B cell (primary cell): ENCODE measurements at regions not wholly inside any gene's neighbourhood (a gene's known extent, or its start where the extent isn't known, plus 50 kb on each side); places are given as distances from the start of the nearest gene placed in this dataset.

ENCODE experiments used
- EZH2 ChIP-seq: IDR thresholded peaks from 2 replicates; pipeline ENCODE4 v1.6.1; 2012; ENCODE audit warnings: borderline replicate concordance, low read depth, mild to moderate bottlenecking, moderate library complexity, low read length; ENCODE audit not compliant: insufficient read depth, poor library complexity, severe bottlenecking
- TF ChIP-seq, protein P1 (sequence below): fragments of 200-600 bp; IDR thresholded peaks from one replicate; pipeline ENCODE4 v1.8.0; 2022; ENCODE audit warnings: antibody characterized with exemption, mild to moderate bottlenecking

DNA sequence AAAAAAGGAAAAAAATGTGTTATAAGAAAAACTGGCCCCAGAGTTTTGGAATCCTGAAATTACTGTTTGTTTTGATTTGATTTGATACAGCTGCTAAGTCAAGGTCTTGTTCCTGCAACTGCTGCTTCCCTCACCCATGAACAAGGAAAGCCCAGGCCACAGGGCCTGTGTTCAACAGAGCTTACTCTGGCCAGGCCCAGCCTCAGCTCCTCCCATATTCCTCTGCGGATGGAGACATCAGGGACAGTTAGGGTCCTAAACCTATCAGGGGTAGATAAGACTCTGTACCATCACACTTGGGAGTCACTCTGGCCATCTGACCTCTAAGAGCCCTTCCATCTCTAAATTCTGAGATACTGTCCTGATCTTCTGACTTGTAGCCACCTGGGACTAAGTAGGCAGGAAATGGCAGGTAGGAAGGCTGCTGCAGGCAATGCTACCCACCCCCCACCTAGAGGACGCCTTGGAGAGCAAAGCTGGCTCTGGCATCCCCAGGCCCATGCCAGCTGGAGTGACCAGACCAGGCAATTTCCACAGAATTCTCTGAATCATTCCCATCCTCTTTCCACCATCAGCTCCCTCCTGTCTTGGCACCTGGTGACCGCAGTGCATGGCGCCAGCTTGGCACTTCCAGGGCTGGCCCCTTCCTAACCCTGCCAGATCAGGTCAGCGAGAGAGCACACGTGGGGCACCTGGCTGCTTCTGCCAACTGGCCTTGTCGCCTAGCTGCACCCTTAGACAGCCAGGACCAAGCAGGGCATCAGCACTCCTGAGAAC lies 58.0 kb upstream of the TMEM33 start:
- TF ChIP-seq, protein P1, sequence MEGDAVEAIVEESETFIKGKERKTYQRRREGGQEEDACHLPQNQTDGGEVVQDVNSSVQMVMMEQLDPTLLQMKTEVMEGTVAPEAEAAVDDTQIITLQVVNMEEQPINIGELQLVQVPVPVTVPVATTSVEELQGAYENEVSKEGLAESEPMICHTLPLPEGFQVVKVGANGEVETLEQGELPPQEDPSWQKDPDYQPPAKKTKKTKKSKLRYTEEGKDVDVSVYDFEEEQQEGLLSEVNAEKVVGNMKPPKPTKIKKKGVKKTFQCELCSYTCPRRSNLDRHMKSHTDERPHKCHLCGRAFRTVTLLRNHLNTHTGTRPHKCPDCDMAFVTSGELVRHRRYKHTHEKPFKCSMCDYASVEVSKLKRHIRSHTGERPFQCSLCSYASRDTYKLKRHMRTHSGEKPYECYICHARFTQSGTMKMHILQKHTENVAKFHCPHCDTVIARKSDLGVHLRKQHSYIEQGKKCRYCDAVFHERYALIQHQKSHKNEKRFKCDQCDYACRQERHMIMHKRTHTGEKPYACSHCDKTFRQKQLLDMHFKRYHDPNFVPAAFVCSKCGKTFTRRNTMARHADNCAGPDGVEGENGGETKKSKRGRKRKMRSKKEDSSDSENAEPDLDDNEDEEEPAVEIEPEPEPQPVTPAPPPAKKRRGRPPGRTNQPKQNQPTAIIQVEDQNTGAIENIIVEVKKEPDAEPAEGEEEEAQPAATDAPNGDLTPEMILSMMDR: no peak
- TF ChIP-seq EZH2: no peak
